HEK293 (cell line): ENCODE measurements at regions not wholly inside any gene's neighbourhood (a gene's known extent, or its start where the extent isn't known, plus 50 kb on each side); places are given as distances from the start of the nearest gene placed in this dataset.

ENCODE experiments used
- SETDB1 ChIP-seq: IDR thresholded peaks from one replicate; pipeline ENCODE4 v1.6.1; 2017; ENCODE audit warnings: mild to moderate bottlenecking, low read length, moderate library complexity, mixed read lengths; ENCODE audit not compliant: insufficient read length
- TCF7L2 ChIP-seq: IDR thresholded peaks from 2 replicates; pipeline ENCODE4 v1.6.1; 2011; ENCODE audit warnings: low read depth, mild to moderate bottlenecking, inconsistent platforms, low read length, moderate library complexity, borderline replicate concordance
- YY1 ChIP-seq: fragments of 450-650 bp; formaldehyde crosslinking; IDR thresholded peaks from 2 replicates; pipeline ENCODE4 v1.5.1; 2018; ENCODE audit warnings: missing biosample characterization, missing genetic modification characterization
- ZBTB20 ChIP-seq: fragments of 450-650 bp; formaldehyde crosslinking; IDR thresholded peaks from 2 replicates; pipeline ENCODE4 v1.5.1; 2016; ENCODE audit warnings: missing biosample characterization, missing genetic modification characterization
- ZBTB21 ChIP-seq: fragments of 450-650 bp; formaldehyde crosslinking; IDR thresholded peaks from 2 replicates; pipeline ENCODE4 v1.5.1; 2017; ENCODE audit warnings: missing biosample characterization, missing genetic modification characterization
- ZFP3 ChIP-seq: fragments of 450-650 bp; formaldehyde crosslinking; IDR thresholded peaks from 2 replicates; pipeline ENCODE4 v1.5.1; 2016; ENCODE audit warnings: low read depth, missing biosample characterization, missing genetic modification characterization
- ZNF274 ChIP-seq, 2 experiments: fragments of 200-500 bp in 1 of 2; fragments of 450-650 bp in 1 of 2; sonication (Bioruptor generic) in 1 of 2; formaldehyde crosslinking in 1 of 2; IDR thresholded peaks; 2 replicates each; pipeline versions ENCODE4 v1.5.1 to v1.6.1; 2014 to 2016; ENCODE audit warnings: borderline replicate concordance in 1 of 2, inconsistent platforms in 1 of 2, low read length in 1 of 2, missing biosample characterization in 1 of 2, missing genetic modification characterization in 1 of 2
- ZNF560 ChIP-seq: fragments of 450-650 bp; formaldehyde crosslinking; IDR thresholded peaks from 2 replicates; pipeline ENCODE4 v1.5.1; 2017; ENCODE audit warnings: missing biosample characterization, missing genetic modification characterization, borderline replicate concordance
- ZNF629 ChIP-seq: fragments of 450-650 bp; formaldehyde crosslinking; IDR thresholded peaks from 2 replicates; pipeline ENCODE4 v1.5.1; 2017; ENCODE audit warnings: missing biosample characterization, missing genetic modification characterization
- TF ChIP-seq, protein P1 (sequence below): fragments of 450-650 bp; formaldehyde crosslinking; IDR thresholded peaks from 2 replicates; pipeline ENCODE4 v1.5.1; 2016; ENCODE audit warnings: missing biosample characterization, missing genetic modification characterization
- TF ChIP-seq, protein P2 (sequence below): fragments of 450-650 bp; IDR thresholded peaks from 2 replicates; pipeline ENCODE4 v1.5.1; 2018; ENCODE audit warnings: missing biosample characterization, mild to moderate bottlenecking, missing genetic modification characterization
- TF ChIP-seq, protein P3 (sequence below): fragments of 450-650 bp; formaldehyde crosslinking; IDR thresholded peaks from 2 replicates; pipeline ENCODE4 v1.5.1; 2016; ENCODE audit warnings: missing biosample characterization, missing genetic modification characterization
- TF ChIP-seq, protein P4 (sequence below): fragments of 450-650 bp; formaldehyde crosslinking; optimal IDR thresholded peaks from 2 replicates; pipeline ENCODE3; 2016; ENCODE audit warnings: missing biosample characterization, mild to moderate bottlenecking, missing genetic modification characterization

DNA sequence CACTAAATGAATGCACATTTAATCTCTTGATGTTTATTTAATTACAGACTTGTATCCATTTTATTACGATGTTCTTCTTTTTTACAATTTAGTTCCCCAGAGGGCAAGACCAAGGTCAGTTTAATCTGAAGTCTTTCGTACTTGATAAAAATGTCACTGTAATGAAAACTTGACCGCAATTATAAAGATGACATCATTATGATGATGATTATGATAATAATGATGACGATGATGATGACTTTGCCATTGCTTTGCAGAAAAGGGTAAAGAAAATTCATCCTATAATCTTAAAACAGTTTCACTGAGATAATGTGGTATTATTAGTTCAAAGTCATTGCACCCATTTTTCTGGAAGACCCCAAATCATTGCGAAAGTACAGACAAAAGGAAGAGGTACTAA lies 290.1 kb downstream of the NEBL start:
- TF ChIP-seq, protein P1, sequence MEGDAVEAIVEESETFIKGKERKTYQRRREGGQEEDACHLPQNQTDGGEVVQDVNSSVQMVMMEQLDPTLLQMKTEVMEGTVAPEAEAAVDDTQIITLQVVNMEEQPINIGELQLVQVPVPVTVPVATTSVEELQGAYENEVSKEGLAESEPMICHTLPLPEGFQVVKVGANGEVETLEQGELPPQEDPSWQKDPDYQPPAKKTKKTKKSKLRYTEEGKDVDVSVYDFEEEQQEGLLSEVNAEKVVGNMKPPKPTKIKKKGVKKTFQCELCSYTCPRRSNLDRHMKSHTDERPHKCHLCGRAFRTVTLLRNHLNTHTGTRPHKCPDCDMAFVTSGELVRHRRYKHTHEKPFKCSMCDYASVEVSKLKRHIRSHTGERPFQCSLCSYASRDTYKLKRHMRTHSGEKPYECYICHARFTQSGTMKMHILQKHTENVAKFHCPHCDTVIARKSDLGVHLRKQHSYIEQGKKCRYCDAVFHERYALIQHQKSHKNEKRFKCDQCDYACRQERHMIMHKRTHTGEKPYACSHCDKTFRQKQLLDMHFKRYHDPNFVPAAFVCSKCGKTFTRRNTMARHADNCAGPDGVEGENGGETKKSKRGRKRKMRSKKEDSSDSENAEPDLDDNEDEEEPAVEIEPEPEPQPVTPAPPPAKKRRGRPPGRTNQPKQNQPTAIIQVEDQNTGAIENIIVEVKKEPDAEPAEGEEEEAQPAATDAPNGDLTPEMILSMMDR (tag by site-specific recombination), result no peak
- TF ChIP-seq ZNF560 (tag by site-specific recombination), result no peak
- TF ChIP-seq ZNF274 (IDR thresholded peaks at IDR 0.05; ENCODE audit: low read length), result no peak
- no peak for TF ChIP-seq ZNF274 (tag by site-specific recombination; IDR thresholded peaks at IDR 0.05; ENCODE audit: borderline replicate concordance)
- no peak for TF ChIP-seq TCF7L2
- TF ChIP-seq YY1, result no peak
- no peak for TF ChIP-seq ZBTB21
- TF ChIP-seq, protein P2, sequence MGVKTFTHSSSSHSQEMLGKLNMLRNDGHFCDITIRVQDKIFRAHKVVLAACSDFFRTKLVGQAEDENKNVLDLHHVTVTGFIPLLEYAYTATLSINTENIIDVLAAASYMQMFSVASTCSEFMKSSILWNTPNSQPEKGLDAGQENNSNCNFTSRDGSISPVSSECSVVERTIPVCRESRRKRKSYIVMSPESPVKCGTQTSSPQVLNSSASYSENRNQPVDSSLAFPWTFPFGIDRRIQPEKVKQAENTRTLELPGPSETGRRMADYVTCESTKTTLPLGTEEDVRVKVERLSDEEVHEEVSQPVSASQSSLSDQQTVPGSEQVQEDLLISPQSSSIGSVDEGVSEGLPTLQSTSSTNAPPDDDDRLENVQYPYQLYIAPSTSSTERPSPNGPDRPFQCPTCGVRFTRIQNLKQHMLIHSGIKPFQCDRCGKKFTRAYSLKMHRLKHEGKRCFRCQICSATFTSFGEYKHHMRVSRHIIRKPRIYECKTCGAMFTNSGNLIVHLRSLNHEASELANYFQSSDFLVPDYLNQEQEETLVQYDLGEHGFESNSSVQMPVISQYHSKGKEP (tag by site-specific recombination), result no peak
- TF ChIP-seq ZFP3 (tag by site-specific recombination), result no peak
- TF ChIP-seq SETDB1, result no peak
- TF ChIP-seq ZNF629 (tag by site-specific recombination), result no peak
- no peak for TF ChIP-seq ZBTB20 (tag by site-specific recombination)
- TF ChIP-seq, protein P3, sequence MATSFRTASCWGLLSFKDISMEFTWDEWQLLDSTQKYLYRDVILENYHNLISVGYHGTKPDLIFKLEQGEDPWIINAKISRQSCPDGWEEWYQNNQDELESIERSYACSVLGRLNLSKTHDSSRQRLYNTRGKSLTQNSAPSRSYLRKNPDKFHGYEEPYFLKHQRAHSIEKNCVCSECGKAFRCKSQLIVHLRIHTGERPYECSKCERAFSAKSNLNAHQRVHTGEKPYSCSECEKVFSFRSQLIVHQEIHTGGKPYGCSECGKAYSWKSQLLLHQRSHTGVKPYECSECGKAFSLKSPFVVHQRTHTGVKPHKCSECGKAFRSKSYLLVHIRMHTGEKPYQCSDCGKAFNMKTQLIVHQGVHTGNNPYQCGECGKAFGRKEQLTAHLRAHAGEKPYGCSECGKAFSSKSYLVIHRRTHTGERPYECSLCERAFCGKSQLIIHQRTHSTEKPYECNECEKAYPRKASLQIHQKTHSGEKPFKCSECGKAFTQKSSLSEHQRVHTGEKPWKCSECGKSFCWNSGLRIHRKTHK, result no peak
- TF ChIP-seq, protein P4, sequence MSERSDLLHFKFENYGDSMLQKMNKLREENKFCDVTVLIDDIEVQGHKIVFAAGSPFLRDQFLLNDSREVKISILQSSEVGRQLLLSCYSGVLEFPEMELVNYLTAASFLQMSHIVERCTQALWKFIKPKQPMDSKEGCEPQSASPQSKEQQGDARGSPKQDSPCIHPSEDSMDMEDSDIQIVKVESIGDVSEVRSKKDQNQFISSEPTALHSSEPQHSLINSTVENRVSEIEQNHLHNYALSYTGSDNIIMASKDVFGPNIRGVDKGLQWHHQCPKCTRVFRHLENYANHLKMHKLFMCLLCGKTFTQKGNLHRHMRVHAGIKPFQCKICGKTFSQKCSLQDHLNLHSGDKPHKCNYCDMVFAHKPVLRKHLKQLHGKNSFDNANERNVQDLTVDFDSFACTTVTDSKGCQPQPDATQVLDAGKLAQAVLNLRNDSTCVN (tag by site-specific recombination), result no peak
